HCT116 (cell line): ENCODE measurements at regions not wholly inside any gene's neighbourhood (a gene's known extent, or its start where the extent isn't known, plus 50 kb on each side); places are given as distances from the start of the nearest gene placed in this dataset.
"Not testable (repeated sequence)": the region's sequence is repeated elsewhere in the genome, so short reads cannot be mapped to it uniquely, and the experiment has no call there.

Source experiments
- ATAC-seq: fragments of 200-7000 bp; cut with Tn5 transposase; 2 replicates; pipeline ENCODE4 v1.9.1; 2020; ENCODE audit warnings: mild to moderate bottlenecking, moderate library complexity
- BruUV-seq: library from RNA; stranded (reverse); fragments of 400-500 nt; replicated peaks from 2 replicates; lab custom pipeline; 2021; lab: Mats Ljungman, UMichigan
- CTCF ChIA-PET: fragments of 300-600 bp; sonication (Branson Sonifier 250); formaldehyde crosslinking; loops from one replicate; lab custom pipeline; 2021; ENCODE audit warnings: antibody characterized with exemption; lab: Charles Lee
- POLR2A ChIA-PET: fragments of 300-600, 350-600 bp; sonication (Branson Sonifier 250); formaldehyde crosslinking; loops from one replicate; lab custom pipeline; 2021; ENCODE audit warnings: antibody characterized with exemption; lab: Charles Lee
- RAD21 ChIA-PET, 2 experiments: fragments of 300-600 bp; sonication (Branson Sonifier 250); formaldehyde crosslinking; loops; one replicate each; lab custom pipeline; 2023; ENCODE audit warnings: low total read pairs in 2 of 2; ENCODE audit not compliant: uncharacterized antibody in 2 of 2, unreplicated experiment in 2 of 2, low non-redundant PET in 1 of 2; lab: Charles Lee
- DNase-seq: peaks from one replicate; pipeline ENCODE4 v3.0.0-alpha.2; 2010; ENCODE audit warnings: low read depth, low spot score
- H2AFZ ChIP-seq: fragments of 200-600 bp; shearing (Covaris generic), sonication (generic); 2 replicates; pipeline ENCODE4 v1.6.1; 2017; ENCODE audit warnings: low read depth, mixed run types, mixed read lengths, antibody characterized with exemption, low read length; ENCODE audit not compliant: poor library complexity, severe bottlenecking
- H3K27ac ChIP-seq: 2 replicates; pipeline ENCODE4 v1.5.1; 2012; ENCODE audit warnings: low read depth, low read length
- H3K27me3 ChIP-seq: fragments of 200-600 bp; sonication (generic); 2 replicates; pipeline ENCODE4 v1.6.1; 2016; ENCODE audit warnings: mixed run types, low read length, mixed read lengths; ENCODE audit not compliant: insufficient read depth
- H3K36me3 ChIP-seq, 2 experiments: fragments of 200-500 bp in 1 of 2; fragments of 200-600 bp in 1 of 2; sonication (Bioruptor generic) in 1 of 2; sonication (generic) in 1 of 2; 2 replicates each; pipeline versions ENCODE4 v1.5.1 to v1.6.1; 2014 to 2016; ENCODE audit warnings: low read length in 2 of 2, inconsistent platforms in 1 of 2, mixed read lengths in 1 of 2, mixed run types in 1 of 2; ENCODE audit not compliant: insufficient read depth in 2 of 2, control insufficient read depth in 1 of 2
- H3K4me1 ChIP-seq, 2 experiments: fragments of 200-600 bp in 1 of 2; sonication (generic) in 1 of 2; 2 replicates each; pipeline versions ENCODE4 v1.5.1 to v1.6.1; 2012 to 2017; ENCODE audit warnings: low read length in 2 of 2, inconsistent platforms in 1 of 2, mild to moderate bottlenecking in 1 of 2, mixed read lengths in 1 of 2, mixed run types in 1 of 2, moderate library complexity in 1 of 2; ENCODE audit not compliant: insufficient read depth in 2 of 2, control insufficient read depth in 1 of 2
- H3K4me2 ChIP-seq: fragments of 200-600 bp; sonication (generic); 2 replicates; pipeline ENCODE4 v1.6.1; 2017; ENCODE audit warnings: mixed run types, low read length, mixed read lengths
- H3K4me3 ChIP-seq, 2 experiments: fragments of 200-600 bp in 1 of 2; sonication (generic) in 1 of 2; replicated peaks in 1 of 2; 2 replicates each; pipeline ENCODE4 v1.5.1; 2011 to 2016; ENCODE audit warnings: low read length in 2 of 2, control low read depth in 1 of 2, low read depth in 1 of 2, mild to moderate bottlenecking in 1 of 2, mixed read lengths in 1 of 2, mixed run types in 1 of 2
- H3K79me2 ChIP-seq: fragments of 200-600 bp; sonication (generic); 2 replicates; pipeline ENCODE4 v1.6.1; 2017; ENCODE audit warnings: mild to moderate bottlenecking, mixed run types, low read length, moderate library complexity, mixed read lengths; ENCODE audit not compliant: insufficient read depth
- H3K9ac ChIP-seq: fragments of 200-600 bp; sonication (generic); 2 replicates; pipeline ENCODE4 v1.6.1; 2016; ENCODE audit warnings: low read length, mixed read lengths
- H3K9me2 ChIP-seq: fragments of 200-600 bp; sonication (generic), shearing (Covaris generic); 2 replicates; pipeline ENCODE4 v1.6.1; 2017; ENCODE audit warnings: mixed run types, mild to moderate bottlenecking, moderate library complexity; ENCODE audit not compliant: insufficient read depth
- H3K9me3 ChIP-seq, 2 experiments: fragments of 200-500 bp in 1 of 2; fragments of 200-600 bp in 1 of 2; sonication (Bioruptor generic) in 1 of 2; sonication (generic) in 1 of 2; 2 replicates each; pipeline ENCODE4 v1.6.1; 2014 to 2017; ENCODE audit warnings: low read length in 2 of 2, mixed read lengths in 2 of 2, inconsistent platforms in 1 of 2, low read depth in 1 of 2, mild to moderate bottlenecking in 1 of 2, mixed run types in 1 of 2, moderate library complexity in 1 of 2; ENCODE audit not compliant: control insufficient read depth in 1 of 2, insufficient read depth in 1 of 2
- H4K20me1 ChIP-seq: fragments of 200-600 bp; sonication (generic), shearing (Covaris generic); 2 replicates; pipeline ENCODE4 v1.6.1; 2017; ENCODE audit warnings: mixed run types, mild to moderate bottlenecking, moderate library complexity; ENCODE audit not compliant: insufficient read depth
- ATF3 ChIP-seq: IDR thresholded peaks from 2 replicates; pipeline ENCODE4 v1.6.1; 2012
- CTCF ChIP-seq, 3 experiments: fragments of 200-600 bp in 1 of 3; sonication (generic) in 1 of 3; IDR thresholded peaks in 2 of 3; conservative IDR thresholded peaks in 1 of 3; 2 replicates each; pipeline ENCODE4 v1.5.1; 2012 to 2017; ENCODE audit warnings: low read depth in 2 of 3, low read length in 2 of 3, antibody characterized with exemption in 1 of 3, borderline replicate concordance in 1 of 3, control low read depth in 1 of 3, mild to moderate bottlenecking in 1 of 3, mixed read lengths in 1 of 3, mixed run types in 1 of 3, moderate library complexity in 1 of 3; ENCODE audit not compliant: insufficient read depth in 1 of 3
- EGR1 ChIP-seq: IDR thresholded peaks from 2 replicates; pipeline ENCODE4 v1.6.1; 2012; ENCODE audit warnings: low read depth
- POLR2A ChIP-seq: IDR thresholded peaks from 2 replicates; pipeline ENCODE4 v1.7.0; 2011; ENCODE audit warnings: borderline replicate concordance; ENCODE audit not compliant: insufficient read depth, insufficient read length; ENCODE audit errors: extremely low read depth
- SIN3A ChIP-seq: IDR thresholded peaks from 2 replicates; pipeline ENCODE4 v1.6.1; 2012; ENCODE audit warnings: low read depth
- TCF7L2 ChIP-seq: IDR thresholded peaks from 2 replicates; pipeline ENCODE4 v1.7.0; 2011; ENCODE audit warnings: borderline replicate concordance, inconsistent platforms; ENCODE audit not compliant: insufficient read depth, insufficient read length; ENCODE audit errors: extremely low read depth
- YY1 ChIP-seq: IDR thresholded peaks from 2 replicates; pipeline ENCODE4 v1.6.1; 2011; ENCODE audit warnings: low read length, low read depth, moderate library complexity, mild to moderate bottlenecking; ENCODE audit not compliant: insufficient replicate concordance; ENCODE audit errors: extremely low read depth
- ZBTB33 ChIP-seq: IDR thresholded peaks from 2 replicates; pipeline ENCODE4 v1.6.1; 2011; ENCODE audit warnings: mild to moderate bottlenecking, low read length, moderate library complexity; ENCODE audit not compliant: insufficient replicate concordance; ENCODE audit errors: extremely low read depth
- ZNF274 ChIP-seq: fragments of 200-500 bp; sonication (Bioruptor generic); IDR thresholded peaks from 2 replicates; pipeline ENCODE4 v1.6.1; 2014; ENCODE audit warnings: mild to moderate bottlenecking, low read depth, low read length, inconsistent platforms
- intact Hi-C: fragments of 100-400 bp; cut with micrococcal nuclease; formaldehyde crosslinking; loops from 2 replicates; pipeline ENCODE4 v1.10.0; 2022

- POLR2A ChIA-PET, result no interaction called here
- no peaks in the 10 kb centered on the region for H3K4me1 ChIP-seq
- H3K79me2 ChIP-seq, result no peaks in the 10 kb centered on the region
- H3K4me3 ChIP-seq, result no peak overlapping the region
- no peak for TF ChIP-seq CTCF (IDR thresholded peaks at IDR 0.05 in 2 of 3, conservative IDR thresholded peaks at IDR 0.05 in 1 of 3; ENCODE audit: borderline replicate concordance in 1 of 3, insufficient read depth in 1 of 3, low read depth in 2 of 3, low read length in 2 of 3)
- TF ChIP-seq YY1, result no peak
- TF ChIP-seq ZNF274, result no peak
- TF ChIP-seq ATF3, result no peak
- TF ChIP-seq SIN3A, result no peak
- TF ChIP-seq EGR1, result no peak
- no peak for TF ChIP-seq TCF7L2
- no peak for TF ChIP-seq POLR2A
- TF ChIP-seq ZBTB33, result no peak
- TF ChIP-seq, all 23 proteins: peak for 0
- H3K36me3 ChIP-seq, result no peaks in the 10 kb centered on the region
- no peaks in the 10 kb centered on the region for H3K9me3 ChIP-seq
- H3K9ac ChIP-seq, result no peak overlapping the region
- H3K9me2 ChIP-seq, result no peaks in the 10 kb centered on the region
- no peaks in the 10 kb centered on the region for H3K27me3 ChIP-seq
- no peak overlapping the region for H3K27ac ChIP-seq
- no peaks in the 10 kb centered on the region for H4K20me1 ChIP-seq
- no TSS peak for BruUV-seq
- ATAC-seq, result no peak
- ChIA-PET RAD21 (no interaction called here), CTCF (no interaction called here)
- no peak overlapping the region for H3K4me2 ChIP-seq
- DNase-seq, result no peak
- intact Hi-C loops, result no loop called here
- H2AFZ ChIP-seq, result no peak overlapping the region
Measured at GRCh38 chr7:66505531-66506451, 122.9 kb upstream of the KCTD7 start.

- H3K9ac ChIP-seq, POLR2A ChIA-PET, ATAC-seq: not testable (repeated sequence)
Measured at GRCh38 chr7:66506703-66507102, 122.0 kb upstream of the KCTD7 start.

More at GRCh38 chr7:66506703-66507102, 122.0 kb upstream of the KCTD7 start:
- H3K9me3 ChIP-seq, RAD21 ChIA-PET, intact Hi-C loops, H3K27ac ChIP-seq, H3K4me2 ChIP-seq, H4K20me1 ChIP-seq, H3K36me3 ChIP-seq, H2AFZ ChIP-seq, BruUV-seq, CTCF ChIA-PET, H3K27me3 ChIP-seq, DNase-seq, H3K9me2 ChIP-seq, H3K4me3 ChIP-seq, H3K79me2 ChIP-seq, H3K4me1 ChIP-seq: not testable (repeated sequence)
